ENCODE measurements at regions not wholly inside any gene's neighbourhood (a gene's known extent, or its start where the extent isn't known, plus 50 kb on each side); places are given as distances from the start of the nearest gene placed in this dataset.

GRCh38 chr6:125516644-125517043 lies 214.9 kb upstream of the HDDC2 start:
- TF ChIP-seq CTCF (IDR thresholded peaks at IDR 0.05; ENCODE audit: low read depth, low read length) (no peak), EZH2phosphoT487 (IDR thresholded peaks at IDR 0.05; ENCODE audit: low read depth) (no peak)

All from OCI-LY3 (cell line).